ENCODE measurements at regions not wholly inside any gene's neighbourhood (a gene's known extent, or its start where the extent isn't known, plus 50 kb on each side); places are given as distances from the start of the nearest gene placed in this dataset.

DNA sequence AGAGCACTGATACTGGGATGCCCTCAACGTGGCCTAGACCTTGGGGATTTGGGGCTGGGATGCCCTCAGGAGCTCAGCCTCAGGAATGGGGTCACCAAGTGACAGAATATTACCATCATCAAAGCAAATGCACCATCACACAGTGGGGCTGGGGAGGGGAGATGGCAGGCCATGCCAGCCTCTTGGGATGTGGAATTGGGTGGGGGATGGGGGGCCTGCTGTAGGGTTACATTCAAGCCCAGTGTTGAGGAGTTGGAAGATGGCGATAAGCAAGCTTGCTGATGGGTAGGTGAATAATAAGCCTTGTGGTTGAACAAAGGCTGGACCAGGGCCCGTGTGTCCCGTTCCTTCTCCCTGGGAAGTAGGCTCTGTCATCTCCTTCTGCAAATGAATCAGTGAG, 69.1 kb upstream of the GPR12 start:
- no peak overlapping the region for H3K4me3 ChIP-seq (ENCODE audit: low read depth, low read length)
- TF ChIP-seq, protein P1, sequence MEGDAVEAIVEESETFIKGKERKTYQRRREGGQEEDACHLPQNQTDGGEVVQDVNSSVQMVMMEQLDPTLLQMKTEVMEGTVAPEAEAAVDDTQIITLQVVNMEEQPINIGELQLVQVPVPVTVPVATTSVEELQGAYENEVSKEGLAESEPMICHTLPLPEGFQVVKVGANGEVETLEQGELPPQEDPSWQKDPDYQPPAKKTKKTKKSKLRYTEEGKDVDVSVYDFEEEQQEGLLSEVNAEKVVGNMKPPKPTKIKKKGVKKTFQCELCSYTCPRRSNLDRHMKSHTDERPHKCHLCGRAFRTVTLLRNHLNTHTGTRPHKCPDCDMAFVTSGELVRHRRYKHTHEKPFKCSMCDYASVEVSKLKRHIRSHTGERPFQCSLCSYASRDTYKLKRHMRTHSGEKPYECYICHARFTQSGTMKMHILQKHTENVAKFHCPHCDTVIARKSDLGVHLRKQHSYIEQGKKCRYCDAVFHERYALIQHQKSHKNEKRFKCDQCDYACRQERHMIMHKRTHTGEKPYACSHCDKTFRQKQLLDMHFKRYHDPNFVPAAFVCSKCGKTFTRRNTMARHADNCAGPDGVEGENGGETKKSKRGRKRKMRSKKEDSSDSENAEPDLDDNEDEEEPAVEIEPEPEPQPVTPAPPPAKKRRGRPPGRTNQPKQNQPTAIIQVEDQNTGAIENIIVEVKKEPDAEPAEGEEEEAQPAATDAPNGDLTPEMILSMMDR (IDR thresholded peaks at IDR 0.05; ENCODE audit: low read depth, low read length), result no peak
- TF ChIP-seq POLR2A (IDR thresholded peaks at IDR 0.05; ENCODE audit: extremely low read depth, insufficient read length) (no peak), MYC (IDR thresholded peaks at IDR 0.05; ENCODE audit: low read depth, low read length) (no peak)
- TF ChIP-seq, protein P2, sequence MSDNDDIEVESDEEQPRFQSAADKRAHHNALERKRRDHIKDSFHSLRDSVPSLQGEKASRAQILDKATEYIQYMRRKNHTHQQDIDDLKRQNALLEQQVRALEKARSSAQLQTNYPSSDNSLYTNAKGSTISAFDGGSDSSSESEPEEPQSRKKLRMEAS (IDR thresholded peaks at IDR 0.05; ENCODE audit: low read depth, low read length), result no peak
- no peak for DNase-seq (ENCODE audit: low read depth)

DNA sequence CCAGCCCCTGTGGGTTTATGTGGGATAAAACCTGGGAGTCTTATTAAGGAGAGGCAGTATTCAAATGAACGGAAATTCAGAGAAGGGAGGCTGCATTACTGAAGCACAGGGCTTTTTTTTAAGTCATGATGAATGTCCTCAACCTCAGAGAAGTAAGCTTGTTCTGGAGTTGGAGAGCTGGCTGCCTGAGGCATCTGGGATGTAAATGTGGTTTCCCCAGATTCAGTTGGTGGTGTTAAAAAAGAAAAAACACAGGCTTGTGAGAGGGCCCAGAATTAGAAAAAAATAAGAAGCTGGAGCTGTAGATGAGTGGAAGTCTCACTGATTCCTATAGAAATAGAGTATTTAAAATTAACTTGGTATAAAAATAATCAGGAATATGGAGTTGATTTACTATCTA, 64.0 kb upstream of the GPR12 start:
- no peak overlapping the region for H3K4me3 ChIP-seq (ENCODE audit: low read depth, low read length)
- DNase-seq (ENCODE audit: low read depth), result no peak
- TF ChIP-seq, protein P2 (IDR thresholded peaks at IDR 0.05; ENCODE audit: low read depth, low read length), result no peak
- TF ChIP-seq, protein P1 (IDR thresholded peaks at IDR 0.05; ENCODE audit: low read depth, low read length), result no peak
- no peak for TF ChIP-seq MYC (IDR thresholded peaks at IDR 0.05; ENCODE audit: low read depth, low read length)
- TF ChIP-seq POLR2A (IDR thresholded peaks at IDR 0.05; ENCODE audit: extremely low read depth, insufficient read length), result no peak

DNA sequence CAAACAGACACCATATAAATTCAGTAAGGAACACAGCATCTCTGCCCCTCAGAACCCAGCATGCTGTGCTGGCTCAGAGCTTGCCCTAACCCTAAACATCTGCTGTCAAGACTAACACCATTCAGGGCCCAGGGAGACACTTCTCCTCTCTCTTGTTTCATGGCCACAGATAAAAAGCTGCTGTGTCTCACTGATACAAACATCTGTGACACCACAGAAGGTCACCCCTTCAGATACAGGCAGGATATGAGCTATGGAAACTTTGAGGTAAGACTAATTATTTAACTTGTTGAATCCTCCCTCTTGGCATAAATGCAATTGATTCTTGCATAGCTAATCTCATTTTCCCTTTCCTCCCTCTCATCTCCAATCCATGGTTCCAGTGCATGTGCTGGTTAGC, 61.6 kb upstream of the GPR12 start:
- TF ChIP-seq MYC (IDR thresholded peaks at IDR 0.05; ENCODE audit: low read depth, low read length), result no peak
- TF ChIP-seq, protein P2 (IDR thresholded peaks at IDR 0.05; ENCODE audit: low read depth, low read length), result no peak
- no peak for TF ChIP-seq POLR2A (IDR thresholded peaks at IDR 0.05; ENCODE audit: extremely low read depth, insufficient read length)
- no peak for DNase-seq (ENCODE audit: low read depth)
- H3K4me3 ChIP-seq (ENCODE audit: low read depth, low read length), result no peak overlapping the region

DNA sequence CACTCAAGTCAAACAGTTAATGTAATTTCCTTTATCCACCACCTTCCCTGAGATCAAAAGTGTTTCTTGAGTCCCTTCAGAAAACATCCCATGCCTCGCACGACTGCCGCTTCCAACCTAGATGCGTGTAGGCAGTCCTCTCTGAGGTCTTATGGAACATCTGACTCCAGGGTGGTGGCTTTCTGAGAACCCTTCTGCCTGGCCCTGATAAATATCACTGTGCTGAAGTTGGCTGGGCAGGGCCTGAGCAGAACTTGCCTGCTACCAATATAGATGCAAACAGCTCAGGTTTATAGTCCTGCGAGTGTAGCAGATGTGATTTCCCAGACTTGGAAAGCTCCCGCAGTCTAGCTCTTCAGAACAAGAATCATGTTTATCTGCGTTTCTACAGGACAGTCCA, 61.1 kb upstream of the GPR12 start:
- H3K4me3 ChIP-seq (ENCODE audit: low read depth, low read length), result no peak overlapping the region
- TF ChIP-seq, protein P2 (IDR thresholded peaks at IDR 0.05; ENCODE audit: low read depth, low read length), result no peak
- TF ChIP-seq, protein P1 (IDR thresholded peaks at IDR 0.05; ENCODE audit: low read depth, low read length), result no peak
- TF ChIP-seq POLR2A (IDR thresholded peaks at IDR 0.05; ENCODE audit: extremely low read depth, insufficient read length) (no peak), MYC (IDR thresholded peaks at IDR 0.05; ENCODE audit: low read depth, low read length) (no peak)
- no peak for DNase-seq (ENCODE audit: low read depth)

DNA sequence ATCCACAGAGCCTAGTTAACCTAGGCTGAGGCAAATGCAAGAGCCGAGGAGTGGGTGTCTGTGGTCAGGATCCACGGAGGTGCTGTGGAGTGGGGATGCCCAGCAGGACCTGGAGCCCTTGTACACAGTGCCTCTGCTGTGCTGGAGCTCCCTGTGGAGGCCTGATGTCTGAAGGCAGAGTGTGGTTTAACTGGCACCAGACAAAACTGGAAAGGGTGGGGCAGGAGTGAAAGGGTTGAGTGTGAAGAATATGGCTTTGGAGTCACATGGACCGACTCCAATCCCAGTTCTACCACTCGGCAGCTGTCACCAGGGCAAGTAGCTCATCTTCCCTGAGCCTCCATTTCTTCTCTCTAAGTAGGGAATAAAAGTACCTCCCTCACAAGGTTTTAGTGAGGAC, 60.3 kb upstream of the GPR12 start:
- no peak for DNase-seq (ENCODE audit: low read depth)
- TF ChIP-seq, protein P1 (IDR thresholded peaks at IDR 0.05; ENCODE audit: low read depth, low read length), result no peak
- no peak for TF ChIP-seq MYC (IDR thresholded peaks at IDR 0.05; ENCODE audit: low read depth, low read length)
- TF ChIP-seq, protein P2 (IDR thresholded peaks at IDR 0.05; ENCODE audit: low read depth, low read length), result no peak
- TF ChIP-seq POLR2A (IDR thresholded peaks at IDR 0.05; ENCODE audit: extremely low read depth, insufficient read length), result no peak

DNA sequence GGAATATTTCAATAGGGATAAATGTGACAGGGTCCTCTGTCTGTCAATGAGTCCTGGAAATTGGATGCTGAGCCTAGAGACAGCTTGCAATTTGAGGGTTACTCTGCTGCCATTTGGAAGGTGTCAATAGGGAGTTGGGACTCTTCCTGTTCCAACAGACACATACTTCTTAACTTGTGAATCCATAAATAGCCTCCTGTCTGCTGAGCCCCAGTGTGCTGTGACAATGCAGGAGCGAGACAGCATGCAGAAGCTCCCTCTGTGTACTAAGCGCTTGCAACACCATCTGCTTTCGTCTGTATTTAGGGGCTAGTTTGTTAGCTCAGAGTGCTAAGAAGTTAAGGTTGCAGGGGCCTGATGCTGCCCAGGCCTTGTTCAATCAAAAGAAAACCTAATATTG, 58.5 kb upstream of the GPR12 start:
- TF ChIP-seq, protein P1 (IDR thresholded peaks at IDR 0.05; ENCODE audit: low read depth, low read length), result no peak
- TF ChIP-seq, protein P2 (IDR thresholded peaks at IDR 0.05; ENCODE audit: low read depth, low read length), result no peak
- no peak for TF ChIP-seq POLR2A (IDR thresholded peaks at IDR 0.05; ENCODE audit: extremely low read depth, insufficient read length)
- TF ChIP-seq MYC (IDR thresholded peaks at IDR 0.05; ENCODE audit: low read depth, low read length), result no peak
- no peak overlapping the region for H3K4me3 ChIP-seq (ENCODE audit: low read depth, low read length)
- no peak for DNase-seq (ENCODE audit: low read depth)

More for the DNA sequence above, 60.3 kb upstream of the GPR12 start:
- H3K4me3 ChIP-seq (ENCODE audit: low read depth, low read length), result no peak overlapping the region
